NOMO-1 treated with DMSO at 0.1 percent for 48 hours (cell line): ENCODE measurements at regions not wholly inside any gene's neighbourhood (a gene's known extent, or its start where the extent isn't known, plus 50 kb on each side); places are given as distances from the start of the nearest gene placed in this dataset.
"Not testable (repeated sequence)": the region's sequence is repeated elsewhere in the genome, so short reads cannot be mapped to it uniquely, and the experiment has no call there.

Experiments
- DNase-seq: peaks from one replicate; lab custom pipeline; 2025; ENCODE audit not compliant: unreplicated experiment; lab: John Stamatoyannopoulos, UW

DNA sequence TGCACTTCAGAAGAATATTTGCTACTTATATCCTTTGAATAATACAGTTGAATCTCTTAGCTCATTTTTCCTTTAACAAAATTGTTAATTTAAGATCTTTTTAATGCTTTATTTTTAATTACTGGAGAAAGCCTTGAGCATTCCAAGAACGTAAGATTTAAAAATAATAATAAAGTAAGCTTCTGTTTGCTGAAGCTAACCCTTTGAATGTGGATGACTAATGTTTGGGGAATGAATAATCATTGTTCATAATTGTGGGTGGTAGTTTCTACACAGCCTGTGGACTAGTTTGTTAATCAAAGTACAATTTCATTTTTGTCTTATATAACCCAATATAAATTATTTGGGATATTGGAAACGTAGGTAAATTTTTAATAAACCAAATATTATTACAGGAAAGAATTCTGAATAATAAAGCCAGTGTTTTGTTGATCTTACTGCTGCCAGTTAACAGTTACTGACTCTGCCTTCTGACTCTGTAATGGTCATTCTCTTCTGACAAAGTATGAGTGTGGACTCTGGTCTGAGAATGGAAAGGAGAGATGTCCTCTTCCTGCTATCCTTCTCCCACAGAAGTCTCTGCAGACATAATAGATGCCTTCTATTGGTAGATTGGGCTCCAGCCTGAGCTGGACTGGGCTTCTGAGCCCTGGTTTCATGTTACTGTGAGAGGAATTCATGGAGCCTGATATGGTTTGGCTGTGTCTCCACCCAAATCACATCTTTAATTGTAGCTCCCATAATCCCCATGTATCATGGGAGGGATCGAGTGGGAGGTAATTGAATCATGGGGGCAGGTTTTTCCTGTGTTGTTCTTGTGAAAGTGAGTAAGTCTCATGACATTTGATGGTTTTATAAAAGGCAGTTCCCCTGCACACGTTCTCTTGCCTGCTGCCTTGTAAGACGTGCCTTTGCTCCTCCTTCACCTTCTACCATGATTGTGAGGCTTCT, 292.7 kb upstream of the SLC39A10 start:
- DNase-seq: no peak

GRCh38 chr2:195363496-195363895, 293.5 kb upstream of the SLC39A10 start:
- no peak for DNase-seq

GRCh38 chr2:195360242-195360641, 296.8 kb upstream of the SLC39A10 start:
- DNase-seq: no peak

- no peak for DNase-seq
These were observed 297.8 kb upstream of the SLC39A10 start for GRCh38 chr2:195359043-195359735.

- DNase-seq: no peak
These were observed 300.0 kb upstream of the SLC39A10 start for GRCh38 chr2:195356920-195357440.

DNA sequence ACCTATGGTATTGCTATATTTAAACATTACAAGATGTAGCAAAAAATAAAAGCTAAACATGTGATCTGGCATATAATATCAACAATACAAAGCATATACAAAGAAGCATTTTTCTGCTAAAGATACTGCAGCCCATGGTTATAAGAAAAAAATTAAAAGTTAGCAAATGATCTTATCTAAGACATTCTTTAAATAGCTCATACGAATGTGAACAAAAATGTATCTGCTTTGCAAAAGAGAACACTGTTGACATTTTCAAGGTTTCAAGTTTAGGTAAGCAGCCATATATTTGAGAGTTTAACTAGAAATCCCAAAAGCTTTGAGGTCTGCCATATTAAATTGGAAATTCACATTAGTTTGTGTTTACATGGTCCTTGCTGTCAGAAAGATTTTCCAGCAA, 301.0 kb upstream of the SLC39A10 start:
- no peak for DNase-seq

- DNase-seq: peak; percentile 53
These were observed 304.4 kb upstream of the SLC39A10 start for GRCh38 chr2:195352581-195352980.

GRCh38 chr2:195343942-195344530, 313.0 kb upstream of the SLC39A10 start:
- peak; percentile 47 for DNase-seq

GRCh38 chr2:195343540-195343939, 313.5 kb upstream of the SLC39A10 start:
- DNase-seq: peak; percentile 92

- no peak for DNase-seq
These were observed 315.0 kb upstream of the SLC39A10 start for GRCh38 chr2:195342061-195342460.

GRCh38 chr2:195338856-195339255, 318.2 kb upstream of the SLC39A10 start:
- peak; percentile 60 for DNase-seq

GRCh38 chr2:195337597-195337996, 319.4 kb upstream of the SLC39A10 start:
- peak; percentile 90 for DNase-seq

DNA sequence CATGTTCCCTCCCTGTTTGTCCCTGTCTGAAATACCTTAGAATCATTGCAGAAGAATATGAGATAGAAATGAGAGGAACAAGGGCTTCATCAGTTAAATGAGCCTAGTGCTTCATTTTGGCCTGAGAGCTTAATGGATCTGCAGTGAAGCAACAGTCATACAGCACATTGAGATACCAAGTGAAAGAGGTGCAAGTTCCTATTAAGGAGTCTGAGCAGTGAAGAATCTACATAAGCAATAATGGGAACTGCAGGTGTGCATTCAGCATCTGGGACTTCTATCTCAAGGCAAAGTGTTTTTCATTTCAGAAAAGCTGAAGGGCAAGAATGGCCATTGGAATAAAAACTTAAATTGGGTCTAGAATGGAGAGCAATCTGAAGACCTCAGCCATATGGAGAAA, 323.2 kb upstream of the SLC39A10 start:
- no peak for DNase-seq

GRCh38 chr2:195331966-195332365, 325.1 kb upstream of the SLC39A10 start:
- DNase-seq: no peak

DNA sequence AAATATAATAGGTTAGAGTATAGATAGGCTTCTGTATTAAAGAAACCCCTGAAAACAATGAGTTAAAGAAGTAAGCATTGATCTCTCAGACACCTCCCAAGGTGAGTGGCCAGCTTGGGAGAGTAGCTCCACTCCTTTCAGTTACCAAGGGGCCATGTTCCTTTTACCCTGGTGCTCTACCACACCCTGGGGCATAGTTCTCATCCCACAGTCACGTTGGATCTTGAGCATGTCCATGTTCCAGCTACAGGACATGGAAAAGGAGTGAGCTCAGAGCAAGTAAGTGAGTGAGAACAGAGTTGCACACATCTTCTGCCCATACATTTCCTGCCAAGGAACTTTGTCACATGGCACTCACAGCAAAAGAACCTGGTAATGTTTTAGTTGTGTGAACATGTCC, 325.9 kb upstream of the SLC39A10 start:
- DNase-seq: no peak

- peak; percentile 99 for DNase-seq
These were observed 326.5 kb upstream of the SLC39A10 start for GRCh38 chr2:195330513-195330956.

DNA sequence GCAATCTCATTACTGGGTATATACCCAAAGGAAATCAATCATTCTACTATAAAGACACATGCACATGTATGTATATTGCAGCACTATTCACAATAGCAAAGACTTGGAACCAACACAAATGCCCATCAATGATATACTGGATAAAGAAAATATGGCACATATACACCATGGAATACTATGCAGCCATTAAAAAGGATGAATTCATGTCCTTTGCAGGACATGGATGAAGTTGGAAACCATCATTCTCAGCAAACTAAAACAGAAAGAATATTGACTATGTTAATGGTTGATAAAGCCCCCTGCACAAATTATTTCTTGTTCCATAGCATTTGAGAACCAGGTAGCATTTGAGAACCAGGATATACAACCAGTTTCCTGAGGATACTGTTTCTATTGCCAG, 327.2 kb upstream of the SLC39A10 start:
- not testable (repeated sequence) for DNase-seq

DNA sequence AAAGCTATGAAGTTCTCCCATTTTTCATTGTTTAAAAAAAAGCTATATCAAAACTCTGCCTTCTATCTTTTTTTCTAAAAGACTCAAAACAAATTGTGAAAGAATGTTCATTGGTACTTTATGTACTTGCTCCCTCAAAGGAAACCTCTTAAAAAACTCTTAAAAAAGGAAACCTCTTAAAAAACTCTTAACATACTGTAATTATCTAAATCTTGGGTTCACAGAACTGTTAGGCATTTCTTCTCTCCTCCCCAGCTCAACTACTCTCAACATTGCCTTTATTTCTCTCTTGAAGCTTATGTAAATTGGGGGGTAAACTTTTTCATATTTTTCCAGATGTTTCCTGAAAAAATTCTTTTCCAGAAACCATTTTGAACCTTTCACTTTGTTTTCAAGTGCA, 330.5 kb upstream of the SLC39A10 start:
- no peak for DNase-seq

DNA sequence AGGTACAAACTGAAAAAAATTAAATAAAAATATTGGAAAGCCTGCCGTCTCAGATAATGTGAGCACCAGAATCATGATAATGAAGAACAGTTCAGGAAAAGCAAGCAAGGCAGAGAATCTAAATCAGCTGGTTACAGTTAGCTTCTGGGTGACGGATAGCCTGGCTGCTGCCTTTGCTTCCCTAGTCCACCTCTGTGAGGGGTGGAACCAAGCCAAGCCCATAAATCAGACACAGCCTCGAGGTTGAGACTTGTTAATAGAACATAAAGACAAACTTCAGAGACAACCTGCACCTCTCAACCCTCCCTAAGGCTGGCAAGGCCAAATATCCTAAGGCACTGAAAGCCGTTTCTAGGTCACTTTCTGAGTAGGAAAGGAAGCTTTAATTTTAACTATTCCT, 334.7 kb upstream of the SLC39A10 start:
- no peak for DNase-seq

GRCh38 chr2:195320413-195320973, 336.5 kb upstream of the SLC39A10 start:
- no peak for DNase-seq
